ENCODE measurements at regions not wholly inside any gene's neighbourhood (a gene's known extent, or its start where the extent isn't known, plus 50 kb on each side); places are given as distances from the start of the nearest gene placed in this dataset.
"Not testable (repeated sequence)": the region's sequence is repeated elsewhere in the genome, so short reads cannot be mapped to it uniquely, and the experiment has no call there.

DNA sequence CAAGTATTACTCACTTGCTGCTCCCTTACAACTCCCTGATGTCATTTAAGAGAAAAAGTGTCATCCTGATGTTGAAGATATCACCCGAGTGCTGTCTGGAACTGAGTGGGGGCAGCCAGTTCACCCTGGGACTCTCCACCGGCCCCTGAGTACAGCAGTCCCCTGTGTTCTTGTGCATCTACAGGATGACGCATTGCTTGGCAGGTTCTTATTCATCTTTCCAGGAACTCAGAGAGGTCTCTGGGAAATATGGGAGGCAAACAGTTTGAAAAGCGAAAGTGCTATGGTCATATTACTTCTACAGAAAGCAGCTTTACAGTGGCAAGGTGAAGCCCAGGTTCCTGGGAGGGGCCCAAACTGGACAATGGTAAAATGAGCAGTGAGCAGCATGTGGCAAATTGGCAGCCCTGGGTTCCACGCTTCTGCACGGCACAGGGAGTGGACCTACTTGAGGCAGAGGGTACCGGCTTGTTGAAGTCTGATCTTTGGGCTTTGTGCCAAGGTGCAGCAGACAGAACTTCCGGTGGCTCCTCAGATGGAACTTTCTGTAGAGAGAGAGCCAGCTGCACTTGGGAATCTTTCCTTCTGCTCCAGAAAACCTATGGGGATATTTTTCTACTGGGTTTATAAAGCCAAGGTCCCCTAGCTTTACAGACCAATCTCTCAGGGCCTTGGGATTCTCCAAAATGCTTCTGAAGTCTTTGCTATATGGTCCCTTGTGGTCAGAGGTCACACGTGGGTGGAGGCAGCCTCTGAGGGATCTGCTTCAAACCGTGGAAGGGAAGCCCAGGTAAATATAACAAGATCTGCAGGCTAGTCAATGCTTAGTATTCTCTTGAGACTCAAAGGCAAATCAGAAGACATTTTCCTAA is 128.3 kb downstream of the MAP3K7 start:
- no peak overlapping the region for H3K4me3 ChIP-seq
- no peak for TF ChIP-seq POLR2AphosphoS5 (IDR thresholded peaks at IDR 0.05)
- TF ChIP-seq POLR2A (IDR thresholded peaks at IDR 0.05), result no peak
- TF ChIP-seq CTCF (IDR thresholded peaks at IDR 0.05), result no peak
- no peak for DNase-seq (ENCODE audit: low spot score in 2 of 2)
- H3K27ac ChIP-seq, result no peak overlapping the region
- H3K36me3 ChIP-seq, result no peaks in the 10 kb centered on the region
- no peaks in the 10 kb centered on the region for H3K27me3 ChIP-seq
- intact Hi-C loops (cut with DNase I; ENCODE audit: low total_unique reads), result no loop called here
- H3K4me1 ChIP-seq, result no peaks in the 10 kb centered on the region
- no peaks in the 10 kb centered on the region for H3K9me3 ChIP-seq

- Histone ChIP-seq H3K36me3 (no peaks in the 10 kb centered on the region), H3K27me3 (no peaks in the 10 kb centered on the region), H3K27ac (no peak overlapping the region), H3K9me3 (no peaks in the 10 kb centered on the region), H3K4me3 (no peak overlapping the region), H3K4me1 (no peaks in the 10 kb centered on the region)
- intact Hi-C loops (cut with DNase I; ENCODE audit: low total_unique reads), result no loop called here
- no peak for TF ChIP-seq CTCF (IDR thresholded peaks at IDR 0.05)
- TF ChIP-seq POLR2A (IDR thresholded peaks at IDR 0.05), result no peak
- TF ChIP-seq POLR2AphosphoS5 (IDR thresholded peaks at IDR 0.05), result no peak
- DNase-seq (ENCODE audit: low spot score in 2 of 2), result no peak
Observed at GRCh38 chr6:90457867-90458259, 129.0 kb downstream of the MAP3K7 start.

GRCh38 chr6:90456997-90457866 is 129.6 kb downstream of the MAP3K7 start:
- H3K4me1 ChIP-seq; H3K27ac ChIP-seq; intact Hi-C loops (cut with DNase I; ENCODE audit: low total_unique reads); DNase-seq (ENCODE audit: low spot score in 2 of 2); H3K27me3 ChIP-seq; H3K4me3 ChIP-seq; H3K36me3 ChIP-seq; H3K9me3 ChIP-seq: not testable (repeated sequence)

GRCh38 chr6:90456001-90456400 is 130.9 kb downstream of the MAP3K7 start:
- TF ChIP-seq POLR2AphosphoS5 (IDR thresholded peaks at IDR 0.05), result no peak
- no peak for TF ChIP-seq POLR2A (IDR thresholded peaks at IDR 0.05)
- no peak for TF ChIP-seq CTCF (IDR thresholded peaks at IDR 0.05)
- no peak overlapping the region for H3K4me3 ChIP-seq

DNA sequence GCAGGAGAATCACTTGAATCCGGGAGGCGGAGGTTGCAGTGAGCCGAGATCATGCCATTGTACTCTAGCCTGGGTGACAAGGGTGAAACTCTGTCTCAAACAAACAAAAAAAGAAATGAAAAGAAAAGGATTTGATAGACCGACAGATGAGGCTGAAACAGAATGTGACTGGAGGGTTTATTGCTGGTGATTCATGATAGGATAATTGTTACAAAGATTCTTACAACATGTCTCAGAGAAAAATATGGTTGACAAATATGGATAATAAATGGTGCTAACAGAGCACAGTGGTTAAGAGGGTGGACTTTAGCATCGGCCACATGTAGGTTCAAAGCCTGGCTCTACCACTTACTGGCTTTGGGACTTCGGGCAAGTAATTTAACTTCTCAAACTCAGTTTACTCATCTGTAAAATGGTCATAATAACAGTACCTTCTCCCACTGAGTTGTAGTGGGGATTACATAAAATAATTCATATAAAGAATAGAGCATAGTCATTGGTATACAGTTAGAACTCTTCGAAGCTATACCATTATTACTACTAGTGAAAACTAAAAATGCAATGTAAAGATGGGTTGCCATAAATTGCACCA is 131.9 kb downstream of the MAP3K7 start:
- intact Hi-C loops (cut with DNase I; ENCODE audit: low total_unique reads), result no loop called here
- TF ChIP-seq CTCF (IDR thresholded peaks at IDR 0.05), result no peak
- TF ChIP-seq POLR2A (IDR thresholded peaks at IDR 0.05), result no peak
- no peak for TF ChIP-seq POLR2AphosphoS5 (IDR thresholded peaks at IDR 0.05)
- H3K4me3 ChIP-seq, result no peak overlapping the region

More at GRCh38 chr6:90456001-90456400, 130.9 kb downstream of the MAP3K7 start:
- Histone ChIP-seq H3K36me3 (no peaks in the 10 kb centered on the region), H3K4me1 (no peaks in the 10 kb centered on the region), H3K9me3 (no peaks in the 10 kb centered on the region), H3K27me3 (no peaks in the 10 kb centered on the region), H3K27ac (no peak overlapping the region)
- no peak for DNase-seq (ENCODE audit: low spot score in 2 of 2)
- intact Hi-C loops (cut with DNase I; ENCODE audit: low total_unique reads), result no loop called here

More for the DNA sequence above, 131.9 kb downstream of the MAP3K7 start:
- no peaks in the 10 kb centered on the region for H3K4me1 ChIP-seq
- H3K27me3 ChIP-seq, result no peaks in the 10 kb centered on the region
- no peaks in the 10 kb centered on the region for H3K9me3 ChIP-seq
- H3K36me3 ChIP-seq, result no peaks in the 10 kb centered on the region
- DNase-seq (ENCODE audit: low spot score in 2 of 2), result no peak
- no peak overlapping the region for H3K27ac ChIP-seq
